Skin epidermis (tissue), 12 donors: ENCODE measurements at regions not wholly inside any gene's neighbourhood (a gene's known extent, or its start where the extent isn't known, plus 50 kb on each side); places are given as distances from the start of the nearest gene placed in this dataset.
A peak's percentile ranks its signal among the peaks of the same experiment; 100 is the strongest.

ENCODE experiments used
- H3K27ac ChIP-seq, 21 experiments: fragments of 200-600 bp; sonication (generic) in 11 of 21; one replicate each; pipeline ENCODE4 v1.5.0; 2020; ENCODE audit warnings: mild to moderate bottlenecking in 3 of 21, inconsistent platforms in 2 of 21, moderate library complexity in 2 of 21
- H3K4me3 ChIP-seq, 7 experiments: fragments of 200-600 bp; sonication (generic) in 2 of 7; one replicate each; pipeline ENCODE4 v1.5.0; 2020; ENCODE audit warnings: inconsistent platforms in 2 of 7, mild to moderate bottlenecking in 2 of 7, moderate library complexity in 1 of 7

DNA sequence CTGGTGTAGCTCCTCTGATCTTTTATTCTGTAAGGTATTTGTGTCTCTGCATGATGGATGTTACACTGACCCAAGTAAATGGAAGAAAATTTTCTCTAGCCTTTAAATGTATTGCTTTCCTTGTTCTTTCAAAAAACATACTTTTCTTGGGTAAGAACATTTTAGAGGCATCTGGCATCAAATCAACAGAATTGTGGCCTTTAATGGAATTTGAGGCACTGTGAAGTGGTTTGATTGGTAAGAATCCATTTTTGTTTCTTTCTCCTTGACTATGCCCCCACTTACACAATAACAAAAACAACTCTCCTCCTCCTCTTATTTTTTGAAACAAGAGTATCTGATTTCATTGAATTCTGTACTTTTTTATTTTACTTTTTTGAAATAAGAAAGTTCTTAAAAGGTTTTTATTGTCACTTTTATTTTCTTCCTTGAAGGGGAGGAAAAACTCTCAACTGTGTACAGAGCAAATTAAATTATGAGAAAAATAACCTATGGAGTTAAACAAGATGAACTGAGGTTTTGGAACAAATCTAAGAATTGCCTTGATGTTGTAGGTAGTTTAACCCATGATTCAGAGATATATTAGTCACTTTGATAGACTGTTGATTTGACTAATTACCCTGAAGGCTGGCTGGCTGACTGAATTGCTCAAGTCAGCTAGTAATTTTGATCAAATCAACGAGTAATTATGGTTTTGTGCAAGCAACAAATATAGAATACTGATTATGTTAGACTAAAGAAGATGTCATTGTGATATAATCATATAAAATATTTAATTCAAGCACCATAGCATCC, 146.4 kb downstream of the FHIP1A start:
- no peak overlapping the region for H3K4me3 ChIP-seq

DNA sequence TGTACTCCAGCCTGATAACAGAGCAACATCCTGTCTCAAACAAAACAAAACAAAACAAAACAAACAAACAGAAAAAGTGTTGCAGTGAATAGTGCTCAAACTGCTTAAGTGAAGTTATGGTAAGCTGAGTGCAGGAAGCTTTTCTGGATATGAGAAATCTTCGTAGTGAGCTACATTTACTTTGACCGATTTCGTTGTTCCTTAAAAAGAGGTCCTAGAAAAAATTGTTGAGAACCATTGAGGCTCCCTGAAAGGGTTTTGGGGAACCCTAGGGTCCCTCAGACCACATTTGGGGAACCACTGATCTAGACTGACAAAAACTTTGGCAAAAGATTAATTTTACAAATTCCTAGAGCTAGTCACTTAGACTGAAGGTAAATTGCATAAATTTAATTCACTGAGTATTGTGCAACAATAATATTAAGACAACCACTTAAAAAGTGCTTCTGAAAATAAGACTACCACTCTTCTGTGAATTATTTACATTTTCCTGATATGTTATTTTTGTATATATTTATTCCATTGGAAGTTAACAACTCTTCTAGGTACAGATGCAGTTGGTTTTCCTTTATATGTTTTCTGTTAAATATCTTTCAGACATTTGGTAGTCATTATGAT, 149.6 kb downstream of the FHIP1A start:
- Histone ChIP-seq H3K4me3 (no peak overlapping the region), H3K27ac (no peak overlapping the region)

More for the DNA sequence above, 146.4 kb downstream of the FHIP1A start:
- H3K27ac ChIP-seq = no peak overlapping the region

DNA sequence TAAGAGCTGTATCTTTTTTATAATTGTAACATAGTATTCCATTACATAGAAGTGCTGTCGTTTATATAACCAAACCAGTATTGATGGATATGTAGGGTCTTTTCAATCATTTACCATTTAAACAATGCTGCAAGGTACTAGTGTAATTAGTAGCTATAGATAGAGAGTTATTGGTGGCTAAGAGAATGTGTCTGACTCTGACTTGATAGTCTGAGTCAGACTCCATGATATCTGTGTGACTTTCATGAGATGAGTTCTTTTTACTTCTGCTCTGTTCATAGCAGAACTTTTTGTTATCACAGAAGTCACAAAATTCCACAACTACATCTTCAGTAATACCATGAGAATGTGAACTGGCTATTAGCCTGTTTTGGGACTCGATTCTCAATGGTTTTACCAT, 150.6 kb downstream of the FHIP1A start:
- H3K27ac ChIP-seq = no peak overlapping the region
- H3K4me3 ChIP-seq = no peak overlapping the region

DNA sequence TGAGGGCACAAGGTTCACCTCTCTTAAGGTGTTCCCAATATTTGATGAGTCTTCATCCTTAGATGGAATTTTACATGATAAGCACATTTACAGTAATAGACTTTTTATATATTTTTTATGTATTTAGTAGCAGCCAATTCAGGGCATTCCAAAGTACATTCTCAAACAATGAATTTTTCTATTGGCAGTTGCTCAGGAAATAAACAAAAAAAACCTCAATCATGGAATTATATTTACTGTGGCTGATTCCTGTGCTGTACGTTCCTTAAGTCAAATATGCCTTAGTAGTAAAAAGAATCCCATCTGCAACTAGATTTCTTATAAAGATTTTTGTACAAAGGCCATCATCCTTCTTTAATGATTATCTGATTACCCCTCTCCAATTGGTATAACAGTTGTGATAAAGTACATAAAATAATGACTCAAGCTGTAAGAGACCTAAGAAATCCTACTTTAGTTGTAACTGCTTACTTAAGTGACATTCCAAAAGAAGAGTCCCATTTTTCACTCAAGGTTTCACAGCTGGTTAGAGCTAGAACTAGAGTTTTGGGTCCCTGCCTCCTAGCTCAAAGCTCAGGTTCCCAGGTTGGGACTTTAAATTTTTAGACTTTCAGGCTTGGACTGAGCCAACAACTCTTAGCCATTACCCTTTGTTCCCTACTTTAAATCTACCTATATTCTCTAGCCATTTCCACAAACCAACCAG, 152.7 kb downstream of the FHIP1A start:
- H3K27ac ChIP-seq = no peak overlapping the region
- H3K4me3 ChIP-seq = no peak overlapping the region

DNA sequence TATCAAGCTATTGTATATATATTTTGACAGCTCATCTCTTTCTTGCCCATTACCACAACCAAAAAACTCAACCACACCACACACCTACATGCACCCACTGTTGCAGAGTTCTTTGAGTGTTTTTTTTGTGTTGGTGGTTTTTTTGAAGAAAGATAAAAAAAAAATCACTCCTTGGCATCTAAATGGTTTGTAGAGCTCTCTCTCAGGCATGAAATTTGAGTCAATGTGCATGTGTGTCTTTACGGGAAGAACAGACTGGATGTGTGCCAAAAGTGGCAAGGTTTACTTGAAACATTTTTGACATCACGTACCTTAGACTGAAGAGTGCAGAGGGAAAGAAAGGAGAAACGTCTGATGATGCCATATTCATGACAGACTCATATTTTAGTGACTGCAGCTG, 154.2 kb downstream of the FHIP1A start:
- no peak overlapping the region for H3K27ac ChIP-seq
- H3K4me3 ChIP-seq = no peak overlapping the region

DNA sequence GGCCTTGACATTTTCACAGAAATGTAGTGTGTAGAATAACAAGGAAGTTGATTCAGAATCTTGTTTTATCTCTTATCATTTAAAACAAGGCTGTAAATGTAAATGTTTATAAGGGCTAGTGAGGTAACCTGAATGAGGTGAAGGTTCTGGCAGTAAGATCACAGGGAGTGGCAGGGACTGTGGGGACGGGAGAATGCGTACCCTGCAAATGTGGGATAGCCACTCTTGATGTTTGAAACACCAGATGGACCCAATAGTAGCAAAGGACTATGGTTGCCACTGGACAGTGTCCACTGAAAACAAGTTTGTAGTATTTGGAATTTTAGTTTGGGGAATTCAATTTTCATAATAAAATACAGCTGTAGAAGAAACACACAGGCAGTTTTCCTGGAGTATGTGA, 155.3 kb downstream of the FHIP1A start:
- no peak overlapping the region for H3K27ac ChIP-seq
- no peak overlapping the region for H3K4me3 ChIP-seq

DNA sequence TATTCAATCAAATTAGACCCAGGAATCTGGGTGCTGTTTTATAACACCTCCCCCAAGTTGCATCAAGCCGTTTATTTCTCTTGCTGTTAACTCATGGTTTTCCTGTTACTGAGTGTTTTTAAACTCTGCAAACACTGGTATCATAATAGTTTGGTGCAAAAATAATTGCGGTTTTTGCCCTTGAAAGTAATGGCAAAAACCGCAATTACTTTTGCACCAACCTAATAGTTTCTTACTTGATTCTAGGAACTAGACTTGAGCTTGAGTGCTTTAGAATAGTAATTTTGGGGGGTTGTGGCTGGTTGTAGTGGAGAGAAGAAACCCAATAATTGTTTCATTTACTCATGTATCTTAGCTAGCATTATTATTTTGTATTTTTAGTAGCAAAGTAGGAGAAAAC, 156.6 kb downstream of the FHIP1A start:
- Histone ChIP-seq H3K27ac (no peak overlapping the region), H3K4me3 (no peak overlapping the region)

DNA sequence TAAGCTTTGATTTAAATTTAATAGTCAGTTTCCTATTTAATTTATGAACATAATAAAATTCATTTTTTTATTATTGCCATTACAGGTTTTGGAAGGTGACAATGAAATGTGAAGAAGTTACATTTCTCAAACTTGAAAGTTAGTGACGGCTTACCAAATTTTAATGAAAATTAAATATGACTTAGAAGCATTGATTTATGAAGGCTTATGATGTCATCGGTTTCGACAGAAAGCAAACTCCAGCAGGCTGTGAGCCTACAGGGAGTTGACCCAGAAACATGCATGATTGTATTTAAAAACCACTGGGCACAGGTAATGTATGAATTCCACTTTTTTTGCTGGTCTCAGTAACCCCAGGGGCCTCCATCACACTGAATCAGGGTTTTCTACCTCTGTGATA, 157.1 kb downstream of the FHIP1A start:
- Histone ChIP-seq H3K27ac (no peak overlapping the region), H3K4me3 (no peak overlapping the region)

DNA sequence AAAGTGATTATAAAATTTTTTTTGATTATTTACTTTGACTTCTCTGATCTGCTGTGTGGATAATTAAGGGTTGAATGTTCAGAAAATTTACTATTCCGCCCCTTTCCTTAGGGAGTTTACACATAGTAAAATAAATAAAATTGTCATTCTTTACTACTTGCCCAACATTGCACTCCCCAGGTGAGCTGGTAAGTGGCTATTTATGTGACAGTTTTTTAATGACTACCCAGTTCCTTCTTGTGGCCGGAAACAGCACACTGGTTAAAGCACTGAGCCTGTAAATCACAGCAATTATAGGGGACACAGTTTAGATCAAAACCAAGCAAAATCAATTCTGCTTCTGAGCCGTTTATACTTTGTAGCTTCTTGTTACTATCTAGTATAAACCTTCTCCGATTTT, 158.1 kb downstream of the FHIP1A start:
- H3K27ac ChIP-seq = no peak overlapping the region

DNA sequence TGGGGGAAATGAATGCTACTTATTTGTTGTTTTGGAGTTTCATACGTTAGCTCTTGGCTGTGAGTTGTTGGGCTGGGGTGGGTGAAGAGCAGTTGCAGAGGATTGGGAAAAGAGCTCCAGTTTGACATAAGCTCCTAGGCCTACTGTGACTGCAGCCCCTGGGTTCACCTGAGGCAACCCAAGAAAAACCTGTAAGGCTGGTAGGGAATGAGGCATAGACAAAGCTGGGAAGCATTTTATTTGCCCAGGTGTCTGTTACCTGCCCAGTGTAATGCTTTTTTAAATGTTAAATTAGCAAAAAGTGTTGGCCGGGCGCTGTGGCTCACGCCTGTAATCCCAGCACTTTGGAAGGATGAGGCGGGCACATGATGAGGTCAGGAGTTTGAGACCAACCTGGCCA, 160.0 kb downstream of the FHIP1A start:
- Histone ChIP-seq H3K27ac (no peak overlapping the region), H3K4me3 (no peak overlapping the region)

More for the DNA sequence above, 158.1 kb downstream of the FHIP1A start:
- no peak overlapping the region for H3K4me3 ChIP-seq

DNA sequence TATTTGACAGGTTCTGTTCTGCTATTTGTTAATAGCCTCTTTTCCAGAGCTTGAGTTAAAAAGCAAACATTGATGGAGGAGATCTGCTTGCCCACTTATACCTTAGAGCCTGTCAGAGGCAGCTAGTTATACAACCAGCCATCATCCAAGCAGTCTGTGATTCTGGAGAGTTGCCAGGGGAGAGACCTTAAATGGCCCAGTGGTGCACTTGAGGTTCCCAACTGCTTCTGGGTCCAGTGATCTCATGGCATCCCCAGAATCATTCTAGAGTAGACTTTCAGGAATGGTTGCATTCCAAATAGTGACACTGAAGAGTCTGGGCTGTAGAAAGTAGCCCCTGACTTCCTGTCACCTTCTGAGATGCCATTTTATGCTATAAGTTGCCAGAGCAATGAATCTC, 160.7 kb downstream of the FHIP1A start:
- H3K27ac ChIP-seq = no peak overlapping the region
- no peak overlapping the region for H3K4me3 ChIP-seq

DNA sequence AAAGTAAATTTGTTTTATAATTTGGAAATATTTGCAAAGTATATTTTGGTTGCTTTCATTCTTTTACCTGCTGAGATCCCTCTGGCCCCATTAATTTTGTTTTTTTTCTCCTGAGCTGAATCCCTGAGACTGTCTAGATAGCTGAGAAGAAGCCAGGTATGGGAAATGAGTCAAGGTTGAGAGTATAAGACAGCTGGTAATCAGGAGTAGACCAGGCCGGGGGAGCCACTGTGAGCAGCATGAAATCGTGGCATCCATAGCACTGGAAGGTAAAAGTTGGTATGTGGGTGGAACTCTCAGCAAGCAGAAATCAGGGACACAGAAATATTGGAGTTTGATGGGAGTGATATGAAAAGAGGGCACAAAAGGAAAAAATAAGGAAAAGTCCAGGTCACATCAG, 164.5 kb downstream of the FHIP1A start:
- Histone ChIP-seq H3K27ac (peak overlapping the region in 12 of 21 experiments; percentile 4 to 70 (median 50)), H3K4me3 (no peak overlapping the region)

DNA sequence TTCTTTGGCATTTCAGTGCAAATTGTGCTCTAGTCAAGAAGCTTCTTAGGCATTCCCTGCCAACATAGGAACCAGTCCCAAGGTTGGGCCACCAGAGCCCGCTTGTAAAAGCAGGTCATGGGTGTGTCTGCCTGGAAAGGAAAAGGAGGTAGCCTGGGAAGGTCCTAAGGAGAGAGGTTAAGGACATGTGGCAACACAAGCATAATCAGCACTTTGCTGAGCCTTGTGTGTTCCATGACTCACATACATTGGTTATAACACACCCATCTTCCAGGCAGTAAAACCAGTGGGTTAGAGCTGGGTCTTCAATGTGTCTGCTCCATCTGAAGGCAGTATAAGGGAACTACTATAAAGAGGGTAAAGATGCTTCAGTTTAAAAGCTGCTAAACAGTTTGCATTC, 165.0 kb downstream of the FHIP1A start:
- Histone ChIP-seq H3K27ac (peak overlapping the region in 10 of 21 experiments; percentile 1 to 70 (median 52)), H3K4me3 (no peak overlapping the region)

DNA sequence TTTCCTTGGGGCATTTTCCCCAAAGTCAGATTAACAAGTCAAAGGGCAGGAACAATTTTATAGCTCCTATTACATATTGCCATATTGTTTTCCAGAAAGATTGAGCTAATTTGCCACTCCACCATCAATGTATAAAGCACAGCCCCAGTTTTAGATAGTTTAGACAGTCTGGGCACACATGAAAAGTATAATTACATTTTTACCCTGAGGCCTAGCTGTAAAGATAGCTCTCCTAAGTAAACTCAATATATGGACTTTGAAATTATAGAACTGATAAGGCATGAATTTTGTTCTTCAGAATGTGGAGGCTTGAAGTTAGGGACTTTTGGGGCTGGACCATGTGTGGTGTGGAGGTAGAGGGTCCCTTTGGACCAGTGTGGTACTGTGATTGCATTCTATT, 166.0 kb downstream of the FHIP1A start:
- no peak overlapping the region for H3K4me3 ChIP-seq
- peak overlapping the region in 12 of 21 experiments; percentile 17 to 78 (median 44) for H3K27ac ChIP-seq

DNA sequence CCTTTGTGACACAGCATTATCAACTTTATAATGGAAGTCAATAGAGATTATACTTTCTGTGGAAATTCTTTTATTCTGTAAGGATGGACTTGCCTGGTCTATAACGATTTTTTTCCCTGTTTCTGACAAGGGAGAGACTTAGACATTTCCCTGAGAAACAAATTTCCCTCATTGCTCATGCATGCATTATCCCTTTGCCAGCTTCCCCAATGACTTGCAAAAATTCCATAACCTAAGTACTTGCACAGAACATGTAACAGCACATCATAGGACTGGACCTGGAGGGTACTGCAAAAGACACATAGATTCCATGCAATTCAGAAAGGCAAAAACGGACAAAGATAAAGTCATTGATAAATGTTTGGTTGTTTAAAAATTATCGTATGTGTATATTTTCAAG, 166.7 kb downstream of the FHIP1A start:
- H3K4me3 ChIP-seq = no peak overlapping the region
- H3K27ac ChIP-seq = peak overlapping the region in 13 of 21 experiments; percentile 5 to 78 (median 44)

DNA sequence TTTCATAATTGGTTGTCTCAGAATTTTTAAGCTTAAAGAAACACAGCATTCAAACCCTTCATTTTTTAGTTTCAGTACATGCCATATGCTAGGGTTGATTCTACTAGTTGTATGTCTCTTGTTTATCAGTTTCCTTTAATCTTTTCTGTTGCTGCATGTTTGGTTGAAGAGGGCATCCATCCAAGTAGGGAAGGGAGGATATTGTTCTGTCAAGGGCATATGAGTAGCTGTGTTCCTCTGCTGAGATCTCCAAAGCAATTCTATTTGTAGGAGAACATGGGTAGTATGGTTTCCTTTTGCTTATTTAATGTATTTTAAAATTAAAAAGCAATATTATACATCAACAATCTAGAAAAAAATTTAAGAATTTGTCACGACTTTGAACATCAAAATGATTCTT, 167.7 kb downstream of the FHIP1A start:
- no peak overlapping the region for H3K4me3 ChIP-seq
- H3K27ac ChIP-seq = peak overlapping the region in 4 of 21 experiments; percentile 26 to 46 (median 34)

DNA sequence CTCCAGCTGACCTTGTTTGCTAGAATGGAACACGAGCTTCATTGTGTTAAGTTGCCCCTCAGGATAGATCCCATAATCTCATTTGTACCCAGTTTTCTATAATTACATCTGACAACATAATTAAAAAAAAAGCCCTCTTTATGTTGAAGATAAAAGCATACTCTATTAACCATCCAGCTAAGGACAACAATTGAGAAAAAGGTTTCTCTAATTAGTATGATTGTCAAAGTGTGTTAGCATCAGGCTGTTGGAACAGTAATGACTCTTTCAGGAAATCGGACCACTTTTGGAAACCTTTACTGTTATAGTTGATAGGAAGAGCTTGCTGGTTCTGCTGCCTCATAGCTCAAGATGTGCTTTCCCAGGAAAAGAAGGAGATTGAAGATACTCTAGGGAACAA, 172.6 kb downstream of the FHIP1A start:
- no peak overlapping the region for H3K27ac ChIP-seq

DNA sequence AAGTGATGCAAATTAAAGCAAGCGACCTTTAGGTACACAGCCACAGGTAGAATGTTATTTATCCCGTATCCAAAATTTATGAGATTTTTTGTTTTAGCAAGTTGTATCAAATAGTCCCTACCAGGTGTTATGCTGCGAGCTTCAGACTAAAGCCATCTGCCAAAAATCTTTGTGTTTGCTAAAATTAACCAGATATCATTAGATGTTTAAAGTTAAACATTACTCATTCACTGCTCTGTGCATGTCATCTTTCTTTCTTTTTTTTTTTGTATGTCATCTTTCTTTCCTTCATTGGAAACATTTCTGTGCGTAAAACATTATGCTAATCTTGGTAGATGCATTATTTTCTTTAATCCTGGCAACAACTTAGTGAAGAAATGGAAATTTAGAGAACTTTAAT, 173.1 kb downstream of the FHIP1A start:
- Histone ChIP-seq H3K27ac (no peak overlapping the region), H3K4me3 (no peak overlapping the region)

More for the DNA sequence above, 172.6 kb downstream of the FHIP1A start:
- H3K4me3 ChIP-seq = no peak overlapping the region

DNA sequence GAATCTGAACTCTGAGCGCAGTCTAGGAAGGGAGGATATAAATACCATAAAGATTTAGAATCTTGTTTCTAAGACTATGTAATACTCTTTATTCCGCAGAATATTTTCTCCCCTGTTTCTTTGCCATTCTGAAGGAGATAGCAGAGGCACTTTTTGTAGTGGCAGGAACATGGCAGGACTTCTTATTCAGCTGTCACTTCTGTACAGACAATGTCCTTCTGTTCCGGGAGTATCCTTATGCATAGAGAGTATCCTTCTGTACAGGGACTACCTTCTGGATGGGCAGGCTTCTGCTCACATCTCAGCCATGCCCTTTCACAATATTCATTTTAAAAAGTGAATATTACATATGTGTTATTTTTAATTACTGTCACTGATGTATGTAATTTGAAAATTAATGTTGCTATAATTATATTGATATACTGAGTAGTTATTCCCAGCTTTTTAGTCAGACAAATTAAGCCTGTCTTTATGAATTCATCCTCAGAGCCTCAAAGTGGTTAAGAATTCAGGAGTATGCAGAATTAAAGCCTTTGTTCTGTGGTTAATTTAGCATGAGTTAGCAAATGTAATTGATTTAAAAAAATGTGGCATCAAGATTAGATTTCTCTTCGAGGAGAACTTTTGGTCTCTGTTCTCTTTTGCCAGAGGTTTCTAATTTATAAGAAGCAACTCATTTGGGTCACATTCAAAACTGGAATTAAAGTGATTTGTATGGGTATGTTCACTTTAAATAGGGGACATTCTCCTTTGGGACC, 174.4 kb downstream of the FHIP1A start:
- no peak overlapping the region for H3K4me3 ChIP-seq
- peak overlapping the region in 4 of 21 experiments; percentile 0 to 49 (median 8) for H3K27ac ChIP-seq

DNA sequence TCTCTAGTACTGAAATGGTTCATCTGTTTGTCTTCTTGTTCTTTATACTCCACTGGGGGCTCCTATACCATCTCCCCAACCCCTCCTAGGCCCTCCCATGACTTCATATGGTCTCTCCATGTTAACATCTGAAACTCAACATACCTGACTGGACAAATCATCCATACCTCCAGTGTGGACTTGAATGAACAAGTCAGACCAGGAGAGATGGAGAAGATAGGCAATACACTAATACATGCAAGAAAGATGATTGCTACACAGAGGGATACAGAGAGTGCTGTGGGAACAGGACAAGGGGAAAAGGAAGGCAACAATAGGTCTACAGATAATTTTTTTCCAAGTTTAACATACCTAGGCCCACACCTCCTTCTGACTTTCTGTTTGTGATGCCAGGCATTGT, 175.1 kb downstream of the FHIP1A start:
- Histone ChIP-seq H3K4me3 (no peak overlapping the region), H3K27ac (peak overlapping the region in 9 of 21 experiments; percentile 19 to 66 (median 34))
